ENCODE measurements at regions not wholly inside any gene's neighbourhood (a gene's known extent, or its start where the extent isn't known, plus 50 kb on each side); places are given as distances from the start of the nearest gene placed in this dataset.

GRCh38 chr3:106942051-106942450, 435.2 kb upstream of the CCDC54 start:
- Histone ChIP-seq H2AFZ (ENCODE audit: insufficient read depth, low read length, poor library complexity) (no peak overlapping the region), H3K27ac (ENCODE audit: low read depth, low read length) (no peak overlapping the region), H3K4me2 (ENCODE audit: low read length) (no peak overlapping the region), H3K14ac (ENCODE audit: low read length) (no peak overlapping the region), H3K27me3 (ENCODE audit: insufficient read depth, low read length) (no peaks in the 10 kb centered on the region), H2BK12ac (ENCODE audit: low read length) (no peak overlapping the region), H4K12ac (ENCODE audit: low read depth, low read length) (no peak overlapping the region), H3K4me3 (ENCODE audit: low read depth, low read length) (no peak overlapping the region), H4K8ac (ENCODE audit: low read depth, low read length) (no peak overlapping the region), H3K9me3 (ENCODE audit: insufficient read depth, low read depth, low read length) (no peaks in the 10 kb centered on the region), H3K4me1 (ENCODE audit: control insufficient read depth in 1 of 2, insufficient read depth in 2 of 2, low read length in 2 of 2) (no peaks in the 10 kb centered on the region), H3K79me1 (ENCODE audit: low read length) (no peaks in the 10 kb centered on the region), H3K4ac (ENCODE audit: low read depth, low read length) (no peak overlapping the region), H3K36me3 (ENCODE audit: control insufficient read depth in 1 of 2, insufficient read depth in 2 of 2, low read length in 2 of 2) (no peaks in the 10 kb centered on the region), H4K91ac (ENCODE audit: low read depth, low read length) (no peak overlapping the region), H2BK120ac (ENCODE audit: insufficient read depth, low read length, poor library complexity) (no peak overlapping the region), H2AK5ac (ENCODE audit: low read length) (no peak overlapping the region), H3K23ac (ENCODE audit: low read length) (no peak overlapping the region), H3K79me2 (ENCODE audit: control insufficient read depth, insufficient read depth, low read length, poor library complexity) (no peaks in the 10 kb centered on the region), H3K18ac (ENCODE audit: low read length) (no peak overlapping the region), H3K9ac (ENCODE audit: low read length) (no peak overlapping the region), H2BK5ac (ENCODE audit: low read depth, low read length, poor library complexity) (no peak overlapping the region)
- DNase-seq, result no peak
- no CpG with 5 or more reads among the region's 3 CpGs for WGBS (ENCODE audit: extremely low coverage, insufficient coverage, insufficient read length)

- no peak overlapping the region for H2BK12ac ChIP-seq (ENCODE audit: low read length)
- H2AK5ac ChIP-seq (ENCODE audit: low read length), result no peak overlapping the region
- no peak overlapping the region for H2BK5ac ChIP-seq (ENCODE audit: low read depth, low read length, poor library complexity)
- H3K79me1 ChIP-seq (ENCODE audit: low read length), result no peaks in the 10 kb centered on the region
- H3K14ac ChIP-seq (ENCODE audit: low read length), result no peak overlapping the region
- H4K12ac ChIP-seq (ENCODE audit: low read depth, low read length), result no peak overlapping the region
- H3K4me2 ChIP-seq (ENCODE audit: low read length), result no peak overlapping the region
- H3K36me3 ChIP-seq (ENCODE audit: control insufficient read depth in 1 of 2, insufficient read depth in 2 of 2, low read length in 2 of 2), result no peaks in the 10 kb centered on the region
- H2AFZ ChIP-seq (ENCODE audit: insufficient read depth, low read length, poor library complexity), result no peak overlapping the region
- H3K4me3 ChIP-seq (ENCODE audit: low read depth, low read length), result no peak overlapping the region
- no peak overlapping the region for H4K91ac ChIP-seq (ENCODE audit: low read depth, low read length)
- H2BK120ac ChIP-seq (ENCODE audit: insufficient read depth, low read length, poor library complexity), result no peak overlapping the region
- no peak overlapping the region for H3K18ac ChIP-seq (ENCODE audit: low read length)
- H3K27me3 ChIP-seq (ENCODE audit: insufficient read depth, low read length), result no peaks in the 10 kb centered on the region
- H3K23ac ChIP-seq (ENCODE audit: low read length), result no peak overlapping the region
- H3K4ac ChIP-seq (ENCODE audit: low read depth, low read length), result no peak overlapping the region
- H3K4me1 ChIP-seq (ENCODE audit: control insufficient read depth in 1 of 2, insufficient read depth in 2 of 2, low read length in 2 of 2), result no peaks in the 10 kb centered on the region
- H3K9ac ChIP-seq (ENCODE audit: low read length), result no peak overlapping the region
- no peak for DNase-seq
- H3K79me2 ChIP-seq (ENCODE audit: control insufficient read depth, insufficient read depth, low read length, poor library complexity), result no peaks in the 10 kb centered on the region
- H3K9me3 ChIP-seq (ENCODE audit: insufficient read depth, low read depth, low read length), result no peaks in the 10 kb centered on the region
- H4K8ac ChIP-seq (ENCODE audit: low read depth, low read length), result no peak overlapping the region
- no peak overlapping the region for H3K27ac ChIP-seq (ENCODE audit: low read depth, low read length)
These were observed 434.2 kb upstream of the CCDC54 start for GRCh38 chr3:106943071-106943470.

- Histone ChIP-seq H3K27ac (ENCODE audit: low read depth, low read length) (no peak overlapping the region), H3K9me3 (ENCODE audit: insufficient read depth, low read depth, low read length) (no peaks in the 10 kb centered on the region), H3K36me3 (ENCODE audit: control insufficient read depth in 1 of 2, insufficient read depth in 2 of 2, low read length in 2 of 2) (no peaks in the 10 kb centered on the region), H3K4me3 (ENCODE audit: low read depth, low read length) (no peak overlapping the region), H4K8ac (ENCODE audit: low read depth, low read length) (no peak overlapping the region), H2BK5ac (ENCODE audit: low read depth, low read length, poor library complexity) (no peak overlapping the region), H2AK5ac (ENCODE audit: low read length) (no peak overlapping the region), H3K14ac (ENCODE audit: low read length) (no peak overlapping the region), H2BK120ac (ENCODE audit: insufficient read depth, low read length, poor library complexity) (no peak overlapping the region), H2AFZ (ENCODE audit: insufficient read depth, low read length, poor library complexity) (peak overlapping the region; percentile 71), H4K91ac (ENCODE audit: low read depth, low read length) (no peak overlapping the region), H3K18ac (ENCODE audit: low read length) (no peak overlapping the region), H2BK12ac (ENCODE audit: low read length) (no peak overlapping the region), H3K27me3 (ENCODE audit: insufficient read depth, low read length) (no peaks in the 10 kb centered on the region), H3K4ac (ENCODE audit: low read depth, low read length) (no peak overlapping the region), H3K4me2 (ENCODE audit: low read length) (no peak overlapping the region), H3K79me1 (ENCODE audit: low read length) (no peaks in the 10 kb centered on the region), H3K9ac (ENCODE audit: low read length) (no peak overlapping the region), H4K12ac (ENCODE audit: low read depth, low read length) (no peak overlapping the region), H3K79me2 (ENCODE audit: control insufficient read depth, insufficient read depth, low read length, poor library complexity) (no peaks in the 10 kb centered on the region), H3K4me1 (ENCODE audit: control insufficient read depth in 1 of 2, insufficient read depth in 2 of 2, low read length in 2 of 2) (no peaks in the 10 kb centered on the region), H3K23ac (ENCODE audit: low read length) (no peak overlapping the region)
- peak in 1 of 2 donors; percentile 8 for DNase-seq
- whole genome bisulfite sequencing (ENCODE audit: extremely low coverage, insufficient coverage, insufficient read length), result no CpG with 5 or more reads among the region's 6 CpGs
These were observed 431.8 kb upstream of the CCDC54 start for GRCh38 chr3:106945435-106945834.

GRCh38 chr3:106946866-106947265, 430.4 kb upstream of the CCDC54 start:
- WGBS (ENCODE audit: extremely low coverage, insufficient coverage, insufficient read length), result no CpG with 5 or more reads among the region's 3 CpGs
- Histone ChIP-seq H3K79me1 (ENCODE audit: low read length) (no peaks in the 10 kb centered on the region), H2BK12ac (ENCODE audit: low read length) (no peak overlapping the region), H2AK5ac (ENCODE audit: low read length) (no peak overlapping the region), H2BK5ac (ENCODE audit: low read depth, low read length, poor library complexity) (no peak overlapping the region), H3K4me2 (ENCODE audit: low read length) (no peak overlapping the region), H3K4me3 (ENCODE audit: low read depth, low read length) (no peak overlapping the region), H3K23ac (ENCODE audit: low read length) (no peak overlapping the region), H4K91ac (ENCODE audit: low read depth, low read length) (no peak overlapping the region), H4K8ac (ENCODE audit: low read depth, low read length) (no peak overlapping the region), H3K9me3 (ENCODE audit: insufficient read depth, low read depth, low read length) (no peaks in the 10 kb centered on the region), H3K79me2 (ENCODE audit: control insufficient read depth, insufficient read depth, low read length, poor library complexity) (no peaks in the 10 kb centered on the region), H3K27me3 (ENCODE audit: insufficient read depth, low read length) (no peaks in the 10 kb centered on the region), H3K14ac (ENCODE audit: low read length) (no peak overlapping the region), H3K36me3 (ENCODE audit: control insufficient read depth in 1 of 2, insufficient read depth in 2 of 2, low read length in 2 of 2) (no peaks in the 10 kb centered on the region), H3K4ac (ENCODE audit: low read depth, low read length) (no peak overlapping the region), H3K4me1 (ENCODE audit: control insufficient read depth in 1 of 2, insufficient read depth in 2 of 2, low read length in 2 of 2) (no peaks in the 10 kb centered on the region), H2AFZ (ENCODE audit: insufficient read depth, low read length, poor library complexity) (no peak overlapping the region), H4K12ac (ENCODE audit: low read depth, low read length) (no peak overlapping the region), H3K27ac (ENCODE audit: low read depth, low read length) (no peak overlapping the region), H3K9ac (ENCODE audit: low read length) (no peak overlapping the region), H2BK120ac (ENCODE audit: insufficient read depth, low read length, poor library complexity) (no peak overlapping the region), H3K18ac (ENCODE audit: low read length) (no peak overlapping the region)
- no peak for DNase-seq

Measured in trophoblast cell (in vitro differentiated cells and primary cell).